HG03442 (cell line): ENCODE measurements at regions not wholly inside any gene's neighbourhood (a gene's known extent, or its start where the extent isn't known, plus 50 kb on each side); places are given as distances from the start of the nearest gene placed in this dataset.

Source experiments
- ATAC-seq: cut with Tn5 transposase; IDR thresholded peaks from one replicate; pipeline ENCODE4 v1.9.1; 2021; ENCODE audit warnings: mild to moderate bottlenecking, moderate library complexity; ENCODE audit not compliant: unreplicated experiment

DNA sequence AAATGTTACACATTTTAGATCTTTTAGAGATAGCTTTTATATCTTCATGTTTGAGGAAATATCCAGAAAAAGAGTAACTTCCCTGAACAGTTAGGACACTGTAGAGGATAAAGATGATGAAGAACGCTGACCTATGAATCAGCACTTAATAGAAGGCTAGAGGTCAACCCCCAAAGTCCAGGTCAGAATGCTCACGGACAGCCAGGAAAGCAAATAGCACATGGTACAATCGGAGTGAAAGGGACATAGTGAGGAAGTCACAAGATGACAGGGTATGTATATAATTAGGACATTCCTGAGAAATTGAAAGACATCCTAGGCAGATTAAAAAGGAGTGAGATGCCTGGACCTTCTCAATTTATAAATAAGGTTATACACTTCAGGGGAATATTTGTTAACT is 55.1 kb upstream of the CNTNAP4 start:
- no peak for ATAC-seq

DNA sequence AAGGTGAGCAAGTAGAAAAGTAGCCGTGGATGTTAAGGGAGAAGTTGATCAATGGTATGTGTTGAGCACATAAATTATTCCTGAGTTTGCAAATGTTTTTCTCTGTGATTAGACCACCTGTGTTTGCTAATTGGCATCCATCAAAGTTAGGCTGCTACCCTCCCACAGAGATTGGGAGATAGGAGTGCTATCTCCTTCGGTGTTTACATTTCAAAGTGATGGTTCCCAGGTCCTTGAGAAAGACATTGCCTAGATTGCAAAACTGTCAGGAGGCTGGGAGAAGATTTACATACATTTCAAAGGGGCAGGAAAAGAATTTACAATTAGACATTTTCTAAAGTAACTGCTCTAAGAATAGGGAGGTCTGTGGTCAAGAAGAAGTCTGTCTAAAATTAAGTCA is 54.3 kb upstream of the CNTNAP4 start:
- ATAC-seq: no peak

DNA sequence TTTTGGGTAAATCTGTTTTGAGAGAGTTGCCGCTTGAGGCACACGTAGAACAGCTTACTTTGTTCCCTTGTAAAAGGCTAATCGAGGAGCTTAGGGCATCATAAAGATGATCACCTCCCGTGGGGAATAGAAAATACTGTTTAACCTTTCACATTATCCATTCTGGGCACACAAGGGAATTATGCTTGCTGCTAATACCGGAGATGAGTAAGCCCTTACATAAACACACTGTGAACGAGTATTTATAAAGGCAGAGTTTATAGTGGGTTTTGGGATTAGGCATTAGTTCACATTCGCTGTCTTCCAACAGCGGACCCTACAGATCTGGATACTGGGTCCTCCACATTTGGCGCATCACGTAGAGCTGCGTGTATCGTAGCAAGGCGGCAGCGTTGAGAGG is 51.2 kb upstream of the CNTNAP4 start:
- no peak for ATAC-seq

DNA sequence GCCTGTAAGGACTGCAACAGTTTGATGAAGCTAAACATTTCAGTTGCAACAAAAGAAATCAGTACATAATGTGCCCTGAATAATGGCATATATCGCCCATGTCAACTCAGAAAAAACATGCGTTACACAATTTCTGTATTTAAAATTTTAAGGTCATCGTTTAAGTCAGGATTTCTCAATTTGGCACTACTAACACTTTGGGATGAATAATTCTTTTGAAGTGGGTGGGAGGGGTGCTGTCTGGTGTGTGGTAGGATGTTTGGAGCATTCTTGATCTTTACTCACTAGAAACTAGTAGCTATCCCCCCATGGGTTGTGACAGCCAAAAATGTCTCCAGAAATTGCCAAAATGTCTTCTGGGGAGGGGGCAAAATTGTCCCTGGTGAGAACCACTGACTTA is 50.7 kb upstream of the CNTNAP4 start:
- no peak for ATAC-seq
